OCI-LY7 (cell line): ENCODE measurements at regions not wholly inside any gene's neighbourhood (a gene's known extent, or its start where the extent isn't known, plus 50 kb on each side); places are given as distances from the start of the nearest gene placed in this dataset.

Source experiments
- BruUV-seq: library from RNA; stranded (reverse); fragments of 400-500 nt; replicated peaks from 2 replicates; lab custom pipeline; 2021; lab: Mats Ljungman, UMichigan
- CTCF ChIA-PET: fragments of 300-600 bp; sonication (Branson Sonifier 250); formaldehyde crosslinking; loops from one replicate; lab custom pipeline; 2022; ENCODE audit warnings: antibody characterized with exemption; ENCODE audit not compliant: unreplicated experiment; lab: Charles Lee
- POLR2A ChIA-PET: fragments of 300-600 bp; sonication (Branson Sonifier 250); formaldehyde crosslinking; loops from one replicate; lab custom pipeline; 2022; ENCODE audit warnings: antibody characterized with exemption; lab: Charles Lee
- DNase-seq: peaks from one replicate; pipeline ENCODE4 v3.0.0-alpha.2; 2015; ENCODE audit warnings: low spot score
- H2AFZ ChIP-seq: fragments of 200-600 bp; sonication (generic), shearing (Covaris generic); 2 replicates; pipeline ENCODE4 v1.6.1; 2014; ENCODE audit warnings: mild to moderate bottlenecking, antibody characterized with exemption, low read length, moderate library complexity
- H3K27ac ChIP-seq: fragments of 200-600 bp; sonication (generic); 2 replicates; pipeline ENCODE4 v1.5.1; 2014; ENCODE audit warnings: mixed run types, low read depth, mild to moderate bottlenecking, moderate library complexity, low read length, inconsistent platforms; ENCODE audit not compliant: poor library complexity, severe bottlenecking
- H3K36me3 ChIP-seq: fragments of 200-600 bp; sonication (generic); 2 replicates; pipeline ENCODE4 v1.6.1; 2014; ENCODE audit warnings: mild to moderate bottlenecking, antibody characterized with exemption, low read length, moderate library complexity, mixed read lengths; ENCODE audit not compliant: insufficient read depth
- H3K4me1 ChIP-seq: fragments of 200-600 bp; sonication (generic); 2 replicates; pipeline ENCODE4 v1.5.1; 2014; ENCODE audit warnings: mild to moderate bottlenecking, low read length; ENCODE audit not compliant: insufficient read depth, poor library complexity, severe bottlenecking
- H3K4me2 ChIP-seq: fragments of 200-600 bp; sonication (generic); 2 replicates; pipeline ENCODE4 v1.6.1; 2014; ENCODE audit warnings: mild to moderate bottlenecking, low read length
- H3K4me3 ChIP-seq: fragments of 200-600 bp; sonication (generic); 2 replicates; pipeline ENCODE4 v1.5.1; 2014; ENCODE audit warnings: mild to moderate bottlenecking, low read depth, low read length; ENCODE audit not compliant: poor library complexity, severe bottlenecking
- H3K79me2 ChIP-seq: fragments of 200-600 bp; sonication (generic); 2 replicates; pipeline ENCODE4 v1.6.1; 2016; ENCODE audit warnings: low read depth, mild to moderate bottlenecking, low read length, moderate library complexity, mixed read lengths; ENCODE audit not compliant: insufficient read depth
- H3K9me2 ChIP-seq: fragments of 200-600 bp; sonication (generic); 2 replicates; pipeline ENCODE4 v1.6.1; 2016; ENCODE audit warnings: mild to moderate bottlenecking, low read length, mixed read lengths; ENCODE audit not compliant: insufficient read depth
- H3K9me3 ChIP-seq: fragments of 200-600 bp; sonication (generic); 2 replicates; pipeline ENCODE4 v1.6.1; 2014; ENCODE audit warnings: mild to moderate bottlenecking, mixed run types, low read length, mixed read lengths
- H4K20me1 ChIP-seq: fragments of 200-600 bp; sonication (generic); 2 replicates; pipeline ENCODE4 v1.6.1; 2014; ENCODE audit warnings: mild to moderate bottlenecking, antibody characterized with exemption, low read length, moderate library complexity, mixed read lengths; ENCODE audit not compliant: insufficient read depth
- EZH2phosphoT487 ChIP-seq: fragments of 200-600 bp; sonication (generic); IDR thresholded peaks from 2 replicates; pipeline ENCODE4 v1.6.1; 2018; ENCODE audit warnings: low read depth, borderline replicate concordance, mild to moderate bottlenecking, mixed run types, antibody characterized with exemption, low read length, moderate library complexity, mixed read lengths
- intact Hi-C: fragments of 100-400 bp; cut with micrococcal nuclease; formaldehyde crosslinking; loops from one replicate; pipeline ENCODE4 v1.10.0; 2022; ENCODE audit not compliant: unreplicated experiment
- TF ChIP-seq, protein P1 (sequence below): fragments of 200-600 bp; sonication (generic); conservative IDR thresholded peaks from 2 replicates; pipeline ENCODE4 v1.5.1; 2014; ENCODE audit warnings: mild to moderate bottlenecking, antibody characterized with exemption, low read length, moderate library complexity, mixed read lengths

DNA sequence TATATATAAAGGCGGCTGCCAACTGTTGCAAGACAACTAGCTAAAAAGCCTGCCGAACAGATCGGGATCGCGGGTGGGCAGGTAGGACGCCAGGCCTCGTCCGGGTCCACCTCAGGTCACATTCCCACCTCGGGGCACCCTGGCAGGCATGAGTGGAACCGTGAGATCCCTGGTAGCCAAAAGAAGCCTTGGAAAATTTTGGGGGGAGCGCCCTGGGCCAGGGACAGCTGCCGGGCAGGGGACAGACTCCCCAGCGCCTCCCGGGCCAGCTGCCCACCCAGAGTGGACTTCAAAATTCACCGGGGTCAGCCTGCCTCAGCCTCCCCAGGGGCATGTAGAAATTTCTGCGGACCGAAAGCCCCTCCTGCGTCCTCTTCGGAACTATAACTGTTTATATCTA lies 760.9 kb downstream of the KCNJ18 start:
- H3K9me3 ChIP-seq: no peaks in the 10 kb centered on the region
- POLR2A ChIA-PET: no interaction called here
- no peak overlapping the region for H3K4me3 ChIP-seq
- no peaks in the 10 kb centered on the region for H3K9me2 ChIP-seq
- H3K27ac ChIP-seq: no peak overlapping the region
- no peak overlapping the region for H2AFZ ChIP-seq
- no peak for TF ChIP-seq EZH2phosphoT487
- TF ChIP-seq, protein P1, sequence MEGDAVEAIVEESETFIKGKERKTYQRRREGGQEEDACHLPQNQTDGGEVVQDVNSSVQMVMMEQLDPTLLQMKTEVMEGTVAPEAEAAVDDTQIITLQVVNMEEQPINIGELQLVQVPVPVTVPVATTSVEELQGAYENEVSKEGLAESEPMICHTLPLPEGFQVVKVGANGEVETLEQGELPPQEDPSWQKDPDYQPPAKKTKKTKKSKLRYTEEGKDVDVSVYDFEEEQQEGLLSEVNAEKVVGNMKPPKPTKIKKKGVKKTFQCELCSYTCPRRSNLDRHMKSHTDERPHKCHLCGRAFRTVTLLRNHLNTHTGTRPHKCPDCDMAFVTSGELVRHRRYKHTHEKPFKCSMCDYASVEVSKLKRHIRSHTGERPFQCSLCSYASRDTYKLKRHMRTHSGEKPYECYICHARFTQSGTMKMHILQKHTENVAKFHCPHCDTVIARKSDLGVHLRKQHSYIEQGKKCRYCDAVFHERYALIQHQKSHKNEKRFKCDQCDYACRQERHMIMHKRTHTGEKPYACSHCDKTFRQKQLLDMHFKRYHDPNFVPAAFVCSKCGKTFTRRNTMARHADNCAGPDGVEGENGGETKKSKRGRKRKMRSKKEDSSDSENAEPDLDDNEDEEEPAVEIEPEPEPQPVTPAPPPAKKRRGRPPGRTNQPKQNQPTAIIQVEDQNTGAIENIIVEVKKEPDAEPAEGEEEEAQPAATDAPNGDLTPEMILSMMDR: no peak
- intact Hi-C loops: no loop called here
- no peaks in the 10 kb centered on the region for H3K4me1 ChIP-seq
- no peak overlapping the region for H3K4me2 ChIP-seq
- no TSS peak for BruUV-seq
- H3K79me2 ChIP-seq: no peaks in the 10 kb centered on the region
- H3K36me3 ChIP-seq: no peaks in the 10 kb centered on the region
- CTCF ChIA-PET: no interaction called here
- no peak for DNase-seq
- H4K20me1 ChIP-seq: no peaks in the 10 kb centered on the region

GRCh38 chr17:22454070-22454999 lies 762.0 kb downstream of the KCNJ18 start:
- CTCF ChIA-PET: no interaction called here
- no peak overlapping the region for H3K27ac ChIP-seq
- no peak overlapping the region for H3K4me2 ChIP-seq
- intact Hi-C loops: no loop called here
- no peaks in the 10 kb centered on the region for H3K4me1 ChIP-seq
- no peak for DNase-seq
- POLR2A ChIA-PET: no interaction called here
- no peak for TF ChIP-seq EZH2phosphoT487
- TF ChIP-seq, protein P1: no peak
- H2AFZ ChIP-seq: no peak overlapping the region
- no peaks in the 10 kb centered on the region for H3K9me2 ChIP-seq
- H4K20me1 ChIP-seq: no peaks in the 10 kb centered on the region
- no peaks in the 10 kb centered on the region for H3K36me3 ChIP-seq
- H3K9me3 ChIP-seq: no peaks in the 10 kb centered on the region
- no peak overlapping the region for H3K4me3 ChIP-seq
- H3K79me2 ChIP-seq: no peaks in the 10 kb centered on the region
- no TSS peak for BruUV-seq

DNA sequence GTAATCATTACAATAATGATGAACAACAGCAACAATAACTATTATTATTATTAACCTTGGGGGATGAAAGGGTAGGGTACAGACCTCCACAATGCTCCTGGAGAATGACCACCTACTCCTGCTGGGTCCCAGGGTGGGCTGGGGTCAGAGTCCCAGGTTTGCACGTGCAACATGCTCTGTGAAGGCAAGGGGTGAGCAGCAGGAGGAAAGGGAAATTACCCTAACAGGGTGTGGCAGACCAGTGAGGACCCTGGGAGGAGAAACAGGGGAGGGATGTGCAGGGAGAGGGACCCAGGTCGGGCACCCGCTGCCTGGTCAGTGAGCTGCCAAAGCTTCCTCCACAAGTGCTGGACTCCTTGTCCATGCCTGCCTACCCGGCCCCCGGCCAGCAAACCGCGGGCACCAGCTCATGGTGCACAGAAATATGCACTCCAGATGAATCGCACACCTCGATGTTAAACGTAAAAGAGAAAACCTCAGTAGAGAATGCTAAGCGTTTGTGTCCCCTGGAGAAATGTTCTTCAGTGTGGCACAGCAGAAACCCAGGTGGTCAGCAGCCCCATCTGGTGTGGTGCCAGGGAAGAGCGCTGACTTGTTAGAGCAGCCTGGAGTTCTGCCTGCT lies 767.1 kb downstream of the KCNJ18 start:
- Histone ChIP-seq H3K36me3 (no peaks in the 10 kb centered on the region), H2AFZ (no peak overlapping the region), H3K9me2 (no peaks in the 10 kb centered on the region), H3K4me1 (no peaks in the 10 kb centered on the region), H3K4me2 (no peak overlapping the region), H3K27ac (no peak overlapping the region), H3K9me3 (no peaks in the 10 kb centered on the region), H3K79me2 (no peaks in the 10 kb centered on the region), H4K20me1 (no peaks in the 10 kb centered on the region), H3K4me3 (no peak overlapping the region)
- BruUV-seq: no TSS peak
- intact Hi-C loops: no loop called here
- TF ChIP-seq, protein P1: no peak
- no peak for TF ChIP-seq EZH2phosphoT487
- DNase-seq: no peak
- POLR2A ChIA-PET: no interaction called here
- CTCF ChIA-PET: no interaction called here
